ENCODE measurements at regions not wholly inside any gene's neighbourhood (a gene's known extent, or its start where the extent isn't known, plus 50 kb on each side); places are given as distances from the start of the nearest gene placed in this dataset.

- TF ChIP-seq EZH2 (IDR thresholded peaks at IDR 0.05) (no peak), FOXP2 (optimal IDR thresholded peaks at IDR 0.05; ENCODE audit: control extremely low read depth, extremely low read length, insufficient read depth) (no peak), POLR2AphosphoS5 (IDR thresholded peaks at IDR 0.05; ENCODE audit: borderline replicate concordance, low read depth, low read length) (no peak)
Measured at GRCh38 chr10:3719024-3719843, 65.8 kb downstream of the KLF6 start.
